ENCODE measurements at regions not wholly inside any gene's neighbourhood (a gene's known extent, or its start where the extent isn't known, plus 50 kb on each side); places are given as distances from the start of the nearest gene placed in this dataset.

- peak; percentile 76 for DNase-seq
Measured at GRCh38 chr5:153147891-153148623, 342.4 kb upstream of the GRIA1 start.

- DNase-seq = no peak
Measured at GRCh38 chr5:153148624-153148976, 341.9 kb upstream of the GRIA1 start.

- DNase-seq = no peak
Measured at GRCh38 chr5:153151558-153151957, 338.9 kb upstream of the GRIA1 start.

GRCh38 chr5:153153086-153153485, 337.4 kb upstream of the GRIA1 start:
- DNase-seq = no peak

GRCh38 chr5:153157156-153157555, 333.3 kb upstream of the GRIA1 start:
- no peak for DNase-seq

GRCh38 chr5:153158608-153159007, 331.9 kb upstream of the GRIA1 start:
- DNase-seq = no peak

GRCh38 chr5:153159616-153160015, 330.9 kb upstream of the GRIA1 start:
- DNase-seq = no peak

- no peak for DNase-seq
Measured at GRCh38 chr5:153168241-153168640, 322.2 kb upstream of the GRIA1 start.

GRCh38 chr5:153187503-153187902, 303.0 kb upstream of the GRIA1 start:
- DNase-seq = no peak

GRCh38 chr5:153206361-153206760, 284.1 kb upstream of the GRIA1 start:
- DNase-seq = no peak

- no peak for DNase-seq
Measured at GRCh38 chr5:153209016-153209415, 281.5 kb upstream of the GRIA1 start.

GRCh38 chr5:153209687-153210086, 280.8 kb upstream of the GRIA1 start:
- no peak for DNase-seq

- DNase-seq = no peak
Measured at GRCh38 chr5:153211076-153211475, 279.4 kb upstream of the GRIA1 start.

GRCh38 chr5:153212471-153212870, 278.0 kb upstream of the GRIA1 start:
- DNase-seq = no peak

GRCh38 chr5:153222936-153223335, 267.5 kb upstream of the GRIA1 start:
- DNase-seq = no peak

- DNase-seq = no peak
Measured at GRCh38 chr5:153223376-153223775, 267.1 kb upstream of the GRIA1 start.

- no peak for DNase-seq
Measured at GRCh38 chr5:153224651-153225050, 265.8 kb upstream of the GRIA1 start.

- DNase-seq = no peak
Measured at GRCh38 chr5:153233933-153234332, 256.5 kb upstream of the GRIA1 start.

GRCh38 chr5:153236319-153236718, 254.2 kb upstream of the GRIA1 start:
- DNase-seq = no peak

GRCh38 chr5:153237671-153238332, 252.7 kb upstream of the GRIA1 start:
- no peak for DNase-seq

- no peak for DNase-seq
Measured at GRCh38 chr5:153257381-153257780, 233.1 kb upstream of the GRIA1 start.

- no peak for DNase-seq
Measured at GRCh38 chr5:153258469-153258868, 232.0 kb upstream of the GRIA1 start.

GRCh38 chr5:153267506-153267905, 223.0 kb upstream of the GRIA1 start:
- DNase-seq = no peak

- no peak for DNase-seq
Measured at GRCh38 chr5:153275695-153276094, 214.8 kb upstream of the GRIA1 start.

- no peak for DNase-seq
Measured at GRCh38 chr5:153276151-153276550, 214.3 kb upstream of the GRIA1 start.
